ENCODE measurements at regions not wholly inside any gene's neighbourhood (a gene's known extent, or its start where the extent isn't known, plus 50 kb on each side); places are given as distances from the start of the nearest gene placed in this dataset.
"Not testable (repeated sequence)": the region's sequence is repeated elsewhere in the genome, so short reads cannot be mapped to it uniquely, and the experiment has no call there.

- no peak for DNase-seq (ENCODE audit: low read depth, low spot score)
- CTCF ChIA-PET, result no interaction called here
- H3K4me3 ChIP-seq (ENCODE audit: low read depth, low read length), result no peak overlapping the region
- TF ChIP-seq CTCF (IDR thresholded peaks at IDR 0.05; ENCODE audit: insufficient read depth, low read length, missing control alignments), result no peak
- POLR2A ChIA-PET, result no interaction called here
These were observed 658.1 kb upstream of the ARRDC3 start for GRCh38 chr5:92041206-92041605.

- H3K4me3 ChIP-seq (ENCODE audit: low read depth, low read length); CTCF ChIA-PET; POLR2A ChIA-PET; DNase-seq (ENCODE audit: low read depth, low spot score): not testable (repeated sequence)
These were observed 646.7 kb upstream of the ARRDC3 start for GRCh38 chr5:92029792-92030191.

- no peak for DNase-seq (ENCODE audit: low read depth, low spot score)
- H3K4me3 ChIP-seq (ENCODE audit: low read depth, low read length), result no peak overlapping the region
- POLR2A ChIA-PET, result no interaction called here
- CTCF ChIA-PET, result no interaction called here
- TF ChIP-seq CTCF (IDR thresholded peaks at IDR 0.05; ENCODE audit: insufficient read depth, low read length, missing control alignments), result no peak
These were observed 640.4 kb upstream of the ARRDC3 start for GRCh38 chr5:92023555-92023954.

- no peak for TF ChIP-seq CTCF (IDR thresholded peaks at IDR 0.05; ENCODE audit: insufficient read depth, low read length, missing control alignments)
- no peak overlapping the region for H3K4me3 ChIP-seq (ENCODE audit: low read depth, low read length)
- POLR2A ChIA-PET, result no interaction called here
- no peak for DNase-seq (ENCODE audit: low read depth, low spot score)
- CTCF ChIA-PET, result no interaction called here
These were observed 640.0 kb upstream of the ARRDC3 start for GRCh38 chr5:92023141-92023471.

- no peak for TF ChIP-seq CTCF (IDR thresholded peaks at IDR 0.05; ENCODE audit: insufficient read depth, low read length, missing control alignments)
- H3K4me3 ChIP-seq (ENCODE audit: low read depth, low read length), result no peak overlapping the region
- no peak for DNase-seq (ENCODE audit: low read depth, low spot score)
- ChIA-PET POLR2A (no interaction called here), CTCF (no interaction called here)
These were observed 639.5 kb upstream of the ARRDC3 start for GRCh38 chr5:92022415-92023140.

- POLR2A ChIA-PET, result no interaction called here
- no peak overlapping the region for H3K4me3 ChIP-seq (ENCODE audit: low read depth, low read length)
- DNase-seq (ENCODE audit: low read depth, low spot score), result no peak
- CTCF ChIA-PET, result no interaction called here
- no peak for TF ChIP-seq CTCF (IDR thresholded peaks at IDR 0.05; ENCODE audit: insufficient read depth, low read length, missing control alignments)
These were observed 636.4 kb upstream of the ARRDC3 start for GRCh38 chr5:92019376-92019990.

GRCh38 chr5:92017776-92018175, 634.7 kb upstream of the ARRDC3 start:
- peak; percentile 47 for DNase-seq (ENCODE audit: low read depth, low spot score)
- POLR2A ChIA-PET, result no interaction called here
- CTCF ChIA-PET, result no interaction called here
- H3K4me3 ChIP-seq (ENCODE audit: low read depth, low read length), result no peak overlapping the region
- no peak for TF ChIP-seq CTCF (IDR thresholded peaks at IDR 0.05; ENCODE audit: insufficient read depth, low read length, missing control alignments)

- CTCF ChIA-PET; H3K4me3 ChIP-seq (ENCODE audit: low read depth, low read length); DNase-seq (ENCODE audit: low read depth, low spot score); POLR2A ChIA-PET: not testable (repeated sequence)
These were observed 628.7 kb upstream of the ARRDC3 start for GRCh38 chr5:92011845-92012244.

Data from AG04449 (cell line).